ENCODE measurements at regions not wholly inside any gene's neighbourhood (a gene's known extent, or its start where the extent isn't known, plus 50 kb on each side); places are given as distances from the start of the nearest gene placed in this dataset.

- no peak for DNase-seq
Measured at GRCh38 chr4:178665916-178666315, 1223.7 kb upstream of the AGA start.

GRCh38 chr4:178671766-178672165, 1229.5 kb upstream of the AGA start:
- DNase-seq, result no peak

GRCh38 chr4:178672512-178672911, 1230.3 kb upstream of the AGA start:
- no peak for DNase-seq

- no peak for DNase-seq
Measured at GRCh38 chr4:178681871-178682270, 1239.6 kb upstream of the AGA start.

- DNase-seq, result no peak
Measured at GRCh38 chr4:178689926-178690325, 1247.7 kb upstream of the AGA start.

- DNase-seq, result no peak
Measured at GRCh38 chr4:178693816-178694215, 1251.6 kb upstream of the AGA start.

DNA sequence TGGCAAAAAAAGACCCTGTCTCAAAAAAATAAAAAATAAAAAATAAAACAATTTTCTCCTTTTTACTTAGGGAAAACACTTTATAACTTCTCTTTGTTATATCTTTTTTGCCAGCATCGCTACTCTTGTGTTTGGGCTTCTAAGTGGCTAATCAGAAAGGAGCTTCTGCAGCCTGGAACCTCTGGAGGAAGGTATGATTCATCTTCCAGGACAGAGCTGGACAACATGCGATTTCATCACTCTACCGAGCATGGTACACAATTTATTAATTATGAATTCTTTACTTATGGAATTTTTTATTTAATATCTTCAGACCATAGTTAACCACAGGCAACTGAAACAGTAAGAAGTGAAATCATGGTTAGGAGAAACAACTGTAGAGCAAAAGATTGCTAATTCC, 1254.3 kb upstream of the AGA start:
- DNase-seq, result no peak

DNA sequence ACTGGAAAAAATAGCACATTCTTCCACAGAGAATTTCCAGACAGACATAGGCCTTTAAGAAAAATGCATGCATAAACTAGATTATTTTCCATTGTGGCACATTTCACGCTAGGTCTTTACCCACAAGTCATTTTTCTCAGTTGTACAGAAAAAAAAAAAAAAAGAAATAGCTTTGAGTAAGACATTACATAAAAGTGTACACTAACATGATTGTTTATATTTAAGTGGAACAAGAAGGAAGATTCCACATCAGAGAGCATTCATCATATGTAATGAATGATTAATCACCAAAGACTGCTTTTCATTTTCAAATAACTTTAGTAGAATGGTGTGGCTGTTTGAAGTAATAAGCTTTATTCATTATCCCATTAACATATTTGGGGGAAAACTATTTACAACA, 1270.2 kb upstream of the AGA start:
- no peak for DNase-seq

DNA sequence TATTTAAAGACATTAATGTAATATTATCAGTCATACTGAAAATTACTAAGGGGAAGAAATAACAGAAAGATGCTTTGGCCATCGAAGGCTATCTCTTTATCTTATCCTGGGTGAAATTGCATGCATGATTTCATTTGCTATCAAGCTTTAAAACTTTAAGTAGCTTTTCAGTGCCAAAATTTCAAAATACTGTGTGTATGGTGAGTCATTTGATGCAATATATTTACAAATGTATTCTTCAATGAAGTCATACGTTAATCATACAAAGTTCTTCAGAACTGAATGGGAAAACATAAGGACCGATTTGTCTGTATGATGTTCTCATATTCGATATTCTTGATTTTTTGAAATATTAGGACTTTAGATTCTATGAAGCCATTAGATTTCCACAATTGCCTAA, 1295.8 kb upstream of the AGA start:
- DNase-seq, result no peak

DNA sequence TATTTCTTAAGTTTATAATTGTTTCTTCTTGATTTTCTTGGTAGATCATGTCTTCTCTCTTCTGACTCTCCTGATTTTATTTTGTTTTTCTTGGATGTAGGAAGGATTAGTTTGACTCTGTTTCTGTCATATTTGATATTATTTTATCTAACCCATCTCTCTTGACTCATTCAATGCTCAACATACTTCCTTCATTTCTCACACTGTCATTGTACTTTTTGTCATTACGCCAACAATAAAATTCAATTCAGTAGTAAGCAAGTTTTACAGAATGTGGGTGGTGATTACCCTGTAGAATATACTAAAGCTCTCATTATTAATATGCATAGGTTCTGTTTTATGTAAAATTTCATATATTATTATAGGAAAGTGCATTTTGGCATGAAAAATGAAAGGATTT, 1303.0 kb upstream of the AGA start:
- no peak for DNase-seq

DNA sequence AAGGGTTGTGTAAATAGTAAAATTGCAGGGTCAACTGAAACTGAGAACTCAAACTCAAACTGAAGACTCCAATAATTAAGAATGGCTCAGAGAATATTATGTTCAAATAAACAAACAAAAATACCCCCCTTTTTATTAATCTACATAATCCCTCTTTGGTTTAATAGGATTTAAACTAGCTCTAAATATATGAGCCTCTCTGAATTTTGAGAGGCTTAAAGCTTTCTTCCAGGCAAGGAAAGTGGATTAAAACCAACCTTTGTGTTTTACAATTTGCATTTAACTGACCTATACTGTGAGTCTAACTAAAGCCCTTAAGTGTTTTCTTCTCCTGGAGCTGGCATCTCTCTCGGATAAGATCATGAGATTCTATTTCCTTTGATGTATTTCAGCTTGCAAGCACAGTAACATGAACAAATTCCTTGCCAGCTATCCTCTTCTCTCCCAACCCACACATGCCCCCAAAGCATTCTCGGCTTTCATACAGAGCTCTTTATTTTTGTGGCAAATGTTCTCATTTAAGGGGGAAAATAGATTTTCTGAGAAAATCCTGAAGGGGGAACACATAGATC, 1310.8 kb upstream of the AGA start:
- no peak for DNase-seq

DNA sequence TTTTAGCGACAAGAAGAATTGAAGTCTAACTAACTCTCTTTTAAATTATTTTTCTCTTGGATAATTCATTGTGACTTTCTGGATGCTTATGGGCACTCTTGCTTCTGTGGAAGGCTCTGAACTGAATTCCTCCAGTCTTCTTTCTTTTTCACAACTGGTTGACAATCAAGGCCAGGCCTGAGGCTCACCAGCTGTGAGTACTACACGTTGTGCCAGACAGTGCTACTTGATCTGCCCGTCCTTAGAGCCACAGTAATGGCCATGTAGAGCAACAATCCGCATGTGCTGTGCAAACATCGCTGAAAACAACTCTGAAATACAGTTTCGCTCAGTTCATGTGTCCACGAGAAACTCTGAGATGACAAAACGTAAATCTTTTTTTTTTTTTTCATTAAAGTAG, 1336.3 kb upstream of the AGA start:
- DNase-seq, result no peak

- DNase-seq, result no peak
Measured at GRCh38 chr4:178781779-178782178, 1339.5 kb upstream of the AGA start.

DNA sequence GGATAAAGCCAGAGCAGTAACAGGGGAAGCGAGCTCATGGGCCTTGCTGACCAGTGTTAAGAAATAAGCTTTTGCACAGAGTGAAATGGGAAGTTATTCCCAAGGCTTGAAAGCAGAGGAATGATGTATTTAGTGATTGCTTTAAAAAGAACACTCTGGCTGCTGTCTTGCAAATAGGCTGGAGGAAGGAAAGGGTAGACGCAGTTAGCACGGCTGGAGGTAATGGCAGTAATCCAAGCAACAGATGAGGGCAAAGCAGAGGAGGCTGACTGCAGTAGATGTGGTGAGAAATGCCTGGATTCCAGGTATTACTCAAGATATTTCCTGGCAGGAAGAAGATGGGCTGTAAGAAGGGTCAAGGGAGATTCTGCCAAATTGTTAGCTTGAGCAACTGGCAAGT, 1342.3 kb upstream of the AGA start:
- DNase-seq, result no peak

GRCh38 chr4:178789279-178789678, 1347.0 kb upstream of the AGA start:
- no peak for DNase-seq

DNA sequence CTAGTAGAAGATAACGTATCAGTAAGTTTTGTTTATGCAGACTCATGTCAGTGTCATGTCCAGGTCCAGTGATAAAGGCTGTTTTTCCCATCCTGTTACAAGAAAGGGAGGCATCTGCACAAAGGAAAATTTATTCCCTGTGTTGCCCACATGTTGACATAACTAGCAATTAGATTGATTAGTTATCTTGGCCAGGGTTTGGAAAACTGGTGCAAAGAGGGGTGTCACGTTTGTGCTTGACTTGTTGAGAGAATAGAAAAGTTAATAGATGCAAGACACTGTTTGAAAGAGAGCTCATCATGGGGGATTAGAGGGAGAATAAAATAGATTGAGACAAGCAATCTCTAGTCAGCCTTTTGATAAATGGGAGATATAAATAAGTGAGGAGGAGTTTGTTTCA, 1357.0 kb upstream of the AGA start:
- no peak for DNase-seq

DNA sequence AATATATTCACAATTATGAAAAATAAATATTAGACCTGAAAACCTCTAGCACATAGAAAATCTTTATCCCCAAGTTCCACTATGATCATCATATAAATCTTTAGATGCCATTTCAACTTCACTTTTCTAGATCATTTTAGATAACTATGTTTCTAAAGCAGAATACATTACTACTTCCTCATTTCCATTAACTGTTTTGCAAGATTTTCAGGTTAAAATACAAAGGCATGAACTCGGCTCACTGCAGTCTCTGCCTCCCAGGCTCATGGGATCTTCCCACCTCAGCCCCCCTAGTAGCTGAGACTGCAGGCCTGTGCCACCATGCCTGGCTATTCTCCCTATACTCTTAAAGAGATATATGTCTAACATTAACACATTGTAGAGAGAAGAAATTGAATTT, 1365.9 kb upstream of the AGA start:
- DNase-seq, result no peak

GRCh38 chr4:178809921-178810320, 1367.7 kb upstream of the AGA start:
- no peak for DNase-seq

GRCh38 chr4:178811356-178811755, 1369.1 kb upstream of the AGA start:
- no peak for DNase-seq

DNA sequence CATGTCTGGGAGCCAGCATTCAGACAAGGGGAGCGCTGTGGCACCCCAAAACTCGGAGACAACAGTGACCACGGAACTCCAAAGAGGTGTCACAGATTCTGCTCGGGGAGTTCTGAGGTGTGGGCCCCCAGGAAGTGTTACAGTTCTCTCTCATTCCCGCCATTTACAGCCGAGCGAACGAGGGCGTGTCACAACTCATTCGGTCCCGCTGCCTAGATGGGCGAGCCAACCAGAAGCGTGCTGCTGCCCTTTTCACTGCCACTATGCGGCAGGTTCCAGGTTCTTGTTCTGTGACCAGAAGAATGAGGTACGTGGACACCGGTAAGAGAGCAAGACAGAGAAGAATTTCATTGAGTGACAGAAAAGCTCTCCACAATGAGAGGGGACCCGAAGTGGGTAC, 1370.6 kb upstream of the AGA start:
- no peak for DNase-seq

- no peak for DNase-seq
Measured at GRCh38 chr4:178814908-178815307, 1372.7 kb upstream of the AGA start.

GRCh38 chr4:178823673-178824295, 1381.5 kb upstream of the AGA start:
- no peak for DNase-seq

- no peak for DNase-seq
Measured at GRCh38 chr4:178836865-178837264, 1394.6 kb upstream of the AGA start.

- DNase-seq, result no peak
Measured at GRCh38 chr4:178838776-178839175, 1396.5 kb upstream of the AGA start.

DNA sequence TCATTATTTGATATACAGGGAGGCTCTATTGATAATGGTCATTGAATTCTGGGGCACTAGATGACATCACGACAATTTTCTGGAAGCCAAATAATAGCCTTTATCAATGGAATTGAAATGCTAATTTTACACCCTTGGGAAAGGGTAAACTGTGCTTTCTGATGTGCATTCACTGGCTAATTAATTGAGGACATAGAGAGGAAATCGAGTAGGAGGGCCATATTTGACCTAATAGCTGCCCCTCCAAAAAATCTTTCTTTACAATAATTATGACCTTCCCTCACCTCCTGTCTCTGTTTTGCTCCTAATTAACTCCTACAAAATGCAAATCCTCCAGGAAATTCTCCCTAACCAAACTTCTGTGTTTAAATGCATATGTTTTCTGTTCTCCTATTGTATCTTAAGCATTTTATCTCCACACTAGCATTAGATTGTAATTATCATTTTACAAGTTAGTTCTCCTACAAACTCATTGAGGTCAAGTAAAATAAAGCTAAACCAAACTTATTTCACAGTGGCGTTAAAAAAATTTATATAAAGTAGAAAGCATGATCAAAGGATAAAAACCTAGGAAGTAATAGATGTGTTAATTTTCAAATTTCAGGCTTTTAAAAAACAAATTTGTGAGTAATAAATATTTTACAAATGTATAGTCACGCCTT, 1414.0 kb upstream of the AGA start:
- DNase-seq, result no peak

Data from DMS 273 treated with DMSO at 0.1 percent for 48 hours (cell line).